Right forelimb (tissue), 1 donor: ENCODE measurements at regions not wholly inside any gene's neighbourhood (a gene's known extent, or its start where the extent isn't known, plus 50 kb on each side); places are given as distances from the start of the nearest gene placed in this dataset.

Experiments used
- DNase-seq: peaks from one replicate; pipeline ENCODE4 v3.0.0-alpha.2; 2018

- DNase-seq = peak; percentile 82
Measured at GRCh38 chr2:234550511-234551107, 53.7 kb upstream of the ARL4C start.

GRCh38 chr2:234550056-234550455 lies 53.2 kb upstream of the ARL4C start:
- DNase-seq = no peak

GRCh38 chr2:234548695-234549420 lies 52.0 kb upstream of the ARL4C start:
- DNase-seq = peak; percentile 56

GRCh38 chr2:234546770-234547169 lies 49.9 kb upstream of the ARL4C start:
- no peak for DNase-seq
